Left colon (tissue), 2 donors: ENCODE measurements at regions not wholly inside any gene's neighbourhood (a gene's known extent, or its start where the extent isn't known, plus 50 kb on each side); places are given as distances from the start of the nearest gene placed in this dataset.

Source experiments
- ATAC-seq: fragments of 200-7000 bp; cut with Tn5 transposase; one replicate; pipeline ENCODE4 v1.9.1; 2020; ENCODE audit warnings: mild to moderate bottlenecking, moderate library complexity
- DNase-seq, 2 donors: peaks; one replicate each; pipeline ENCODE4 v3.0.0-alpha.2; 2020
- intact Hi-C, 2 donors: fragments of 100-400 bp; cut with DNase I in 1 of 2; cut with micrococcal nuclease in 1 of 2; formaldehyde crosslinking; loops; one replicate each; pipeline versions ENCODE4 v1.11.2 to v1.14.0; 2022; cut with DNase I, micrococcal nuclease
- donor health status: DM: no; HTN: no; CAD: no.
- donor health status: DM: yes; HTN: yes; CAD: no.

- no peak for DNase-seq
- intact Hi-C loops = no loop called here
- ATAC-seq = no peak
Observed at GRCh38 chr3:28172748-28173147, 68.7 kb upstream of the CMC1 start.

DNA sequence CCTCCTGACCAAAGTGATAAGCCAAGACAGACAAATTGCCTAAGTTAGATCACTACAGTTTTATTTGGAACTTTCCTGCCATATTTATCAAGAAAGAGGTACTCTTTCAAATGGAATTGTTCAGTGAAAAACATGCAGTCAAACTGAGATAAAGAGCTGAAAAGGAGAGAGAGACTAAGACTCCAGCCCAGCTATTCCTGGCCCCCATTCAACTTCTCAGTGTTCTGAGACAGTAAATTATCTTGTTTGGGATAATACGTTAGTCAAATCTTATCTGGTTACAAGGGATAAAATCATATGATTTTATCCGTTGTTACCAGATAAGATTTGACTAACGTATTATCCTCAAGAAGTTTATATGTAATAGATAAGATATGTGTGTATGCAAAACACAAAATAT is 67.6 kb upstream of the CMC1 start:
- no peak for DNase-seq
- intact Hi-C loops = no loop called here
- ATAC-seq = no peak

GRCh38 chr3:28186748-28187147 is 54.7 kb upstream of the CMC1 start:
- DNase-seq (no peak), ATAC-seq (no peak)
- intact Hi-C loops = no loop called here

- no peak for DNase-seq
- no peak for ATAC-seq
- intact Hi-C loops = no loop called here
Observed at GRCh38 chr3:28188686-28189085, 52.7 kb upstream of the CMC1 start.

DNA sequence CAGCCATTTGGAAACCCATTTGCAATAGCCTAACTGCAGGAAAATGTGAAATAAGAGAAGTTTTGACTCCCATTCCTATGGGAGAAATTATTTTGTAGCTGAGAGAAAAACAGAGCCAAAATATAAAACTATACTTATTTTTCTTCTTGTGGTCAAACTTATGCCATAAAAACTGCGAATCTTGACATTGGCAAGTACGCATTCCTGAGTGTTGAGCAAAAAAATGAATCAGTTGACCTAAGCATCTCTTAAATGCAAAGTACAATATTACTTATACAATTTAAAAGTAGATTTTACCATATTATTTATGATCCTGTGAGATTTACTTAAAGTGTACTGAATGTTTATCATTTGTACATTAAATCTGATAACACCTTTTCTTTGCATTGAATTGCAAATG is 50.1 kb upstream of the CMC1 start:
- intact Hi-C loops = no loop called here
- DNase-seq (no peak), ATAC-seq (no peak)
